HG03025 (cell line): ENCODE measurements at regions not wholly inside any gene's neighbourhood (a gene's known extent, or its start where the extent isn't known, plus 50 kb on each side); places are given as distances from the start of the nearest gene placed in this dataset.
"Not testable (repeated sequence)": the region's sequence is repeated elsewhere in the genome, so short reads cannot be mapped to it uniquely, and the experiment has no call there.

Source experiments
- ATAC-seq: cut with Tn5 transposase; IDR thresholded peaks from one replicate; pipeline ENCODE4 v1.9.1; 2021; ENCODE audit warnings: mild to moderate bottlenecking, moderate library complexity; ENCODE audit not compliant: unreplicated experiment, low FRiP score

GRCh38 chr11:71334191-71334590 lies 81.8 kb upstream of the SHANK2 start:
- no peak for ATAC-seq

- ATAC-seq, result no peak
These were observed 81.1 kb upstream of the SHANK2 start for GRCh38 chr11:71333473-71333872.

DNA sequence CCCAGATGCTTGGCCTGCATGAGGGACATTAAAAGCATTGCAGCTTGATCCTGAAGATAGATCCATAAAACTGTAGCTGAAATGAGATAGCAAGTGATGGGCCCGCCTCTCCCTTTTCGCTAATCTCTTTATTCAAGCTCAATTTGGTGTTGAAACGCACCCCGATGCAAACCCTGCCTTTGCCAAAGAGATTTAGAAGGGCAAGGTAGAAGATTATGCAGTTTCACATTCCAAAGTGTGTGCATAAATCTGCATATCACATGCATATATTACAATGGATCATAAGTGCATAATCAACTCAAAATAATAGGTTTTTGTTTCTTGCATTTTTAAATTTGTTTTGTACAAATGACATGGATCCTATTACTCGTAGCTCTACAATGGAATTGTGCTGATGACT lies 80.1 kb upstream of the SHANK2 start:
- ATAC-seq, result no peak

DNA sequence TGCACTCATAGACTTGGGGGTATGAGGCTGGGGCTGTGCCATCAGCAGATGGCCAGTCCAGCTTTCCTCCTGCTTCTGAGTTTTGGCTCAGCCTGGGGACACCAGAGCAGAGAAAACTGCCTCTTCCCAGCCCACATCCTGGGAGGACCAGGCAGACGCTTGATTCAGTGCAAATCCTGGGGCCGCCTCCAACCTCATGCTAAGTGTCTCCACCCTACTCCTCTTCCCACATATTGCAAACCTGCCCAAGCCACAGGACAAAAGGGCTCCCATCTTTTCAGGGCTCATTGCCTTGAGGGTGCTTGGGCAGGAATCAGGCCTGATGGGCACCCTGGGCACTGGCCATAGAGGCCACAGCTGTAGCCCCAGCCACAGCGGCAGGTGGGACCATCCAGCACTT lies 79.7 kb upstream of the SHANK2 start:
- ATAC-seq, result no peak

GRCh38 chr11:71331631-71332030 lies 79.3 kb upstream of the SHANK2 start:
- ATAC-seq, result no peak

GRCh38 chr11:71330996-71331395 lies 78.6 kb upstream of the SHANK2 start:
- ATAC-seq, result no peak

GRCh38 chr11:71330349-71330748 lies 78.0 kb upstream of the SHANK2 start:
- no peak for ATAC-seq

DNA sequence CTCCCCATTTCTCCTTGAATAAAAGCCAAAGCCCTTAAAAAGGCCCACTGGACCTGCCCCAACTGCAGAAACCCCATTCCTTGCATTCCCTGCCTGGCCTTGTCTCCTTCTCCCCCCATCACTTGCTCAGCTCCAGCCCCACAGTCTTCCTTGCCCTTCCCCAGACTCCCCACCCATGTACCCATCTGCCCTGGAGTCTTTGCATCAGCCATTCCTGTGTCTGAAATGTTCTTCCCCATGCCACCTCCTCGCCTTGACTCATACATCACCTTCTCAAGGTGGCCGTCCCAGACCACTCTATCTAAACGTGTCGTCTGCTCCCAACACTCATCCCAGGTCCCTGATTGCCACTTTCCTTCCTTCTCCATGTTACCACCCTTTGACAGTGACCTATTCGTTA lies 77.4 kb upstream of the SHANK2 start:
- no peak for ATAC-seq

DNA sequence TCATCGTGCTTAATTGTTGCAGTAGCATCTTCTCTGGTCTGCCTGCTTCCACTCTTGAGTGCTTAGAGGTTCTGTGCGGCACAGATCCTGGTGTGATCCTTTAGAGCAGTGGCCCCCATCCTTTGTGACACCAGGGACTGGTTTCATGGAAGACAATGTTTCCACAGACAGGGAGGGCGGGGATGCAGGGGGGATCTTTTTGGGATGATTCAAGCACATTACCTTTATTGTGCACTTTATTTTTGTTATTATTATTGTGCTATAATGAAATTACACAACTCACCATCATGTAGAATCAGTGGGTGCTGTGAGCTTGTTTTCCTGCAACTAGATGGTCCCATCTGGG lies 76.8 kb upstream of the SHANK2 start:
- ATAC-seq, result no peak

GRCh38 chr11:71327156-71328085 lies 75.0 kb upstream of the SHANK2 start:
- no peak for ATAC-seq

DNA sequence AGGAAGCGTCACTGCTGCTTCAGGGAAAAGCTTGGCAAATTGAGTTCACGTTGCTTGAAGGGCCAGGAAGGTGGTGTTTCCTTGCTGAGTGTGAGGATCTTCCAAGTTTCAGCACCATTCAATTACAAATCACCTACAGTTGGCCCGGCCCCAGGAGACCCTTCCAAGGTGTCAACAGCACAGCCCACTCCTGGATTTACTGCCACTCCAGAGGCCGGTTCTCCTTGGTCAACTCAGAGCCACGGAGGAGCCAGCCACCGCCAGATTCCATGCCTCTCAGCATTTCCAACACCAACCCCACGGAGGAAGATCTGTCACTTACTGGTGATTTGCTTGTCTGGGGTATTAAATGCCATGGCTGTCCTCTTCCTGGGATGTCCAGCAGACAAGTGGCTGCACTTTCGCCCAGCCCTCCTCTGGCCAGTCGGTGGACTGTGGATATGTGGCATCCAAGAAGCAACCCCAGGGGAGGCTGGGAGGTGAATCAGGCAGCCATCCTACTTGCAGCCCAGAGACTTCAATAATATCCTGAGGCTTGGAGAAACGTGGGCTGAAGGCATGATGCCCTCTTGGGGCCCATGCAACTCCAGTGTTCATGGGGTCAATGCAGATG lies 74.1 kb upstream of the SHANK2 start:
- no peak for ATAC-seq

DNA sequence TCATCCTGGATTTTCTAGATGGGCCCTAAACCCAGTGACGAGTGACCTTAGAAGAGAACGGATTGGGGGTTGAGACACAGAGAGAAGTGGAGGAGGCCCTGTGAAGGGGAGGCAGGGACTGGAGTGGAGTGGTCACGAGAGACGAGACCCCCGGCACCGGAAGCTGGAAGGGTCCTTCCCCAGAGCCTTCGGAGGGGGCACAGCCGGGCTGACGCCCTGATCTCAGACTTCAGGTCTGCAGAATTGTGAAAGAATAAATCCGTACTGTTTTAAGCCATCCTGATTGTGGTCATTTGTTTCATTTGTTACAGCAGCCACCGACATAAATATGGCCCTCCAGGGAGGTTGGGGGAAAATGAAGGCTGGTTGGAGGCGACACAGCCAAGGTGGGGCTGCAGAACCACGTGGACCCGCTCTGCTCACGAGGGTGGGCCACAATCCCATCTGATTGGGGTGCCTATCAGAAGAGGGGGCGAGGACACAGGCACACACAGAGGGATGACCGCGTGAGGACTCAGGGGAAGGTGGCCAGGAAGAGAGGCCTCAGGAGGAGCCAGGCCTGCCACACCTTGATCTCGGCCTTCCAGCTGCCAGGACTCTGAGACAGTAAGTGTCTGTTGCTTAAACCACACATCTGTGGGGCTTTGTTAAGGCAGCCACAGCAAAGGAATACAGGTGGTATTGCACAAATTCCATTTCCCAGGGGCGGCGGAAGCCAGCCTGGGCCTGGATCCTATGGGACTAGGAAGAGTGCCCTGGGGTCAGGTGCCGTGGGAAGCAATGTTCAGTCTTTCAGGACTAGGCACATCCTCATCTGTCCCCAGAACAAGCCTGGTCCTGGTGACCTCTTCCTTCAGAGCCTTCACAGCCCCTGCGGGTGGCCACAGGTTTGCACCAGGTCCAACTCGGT lies 73.3 kb upstream of the SHANK2 start:
- ATAC-seq, result no peak

GRCh38 chr11:71324788-71325417 lies 72.5 kb upstream of the SHANK2 start:
- no peak for ATAC-seq

DNA sequence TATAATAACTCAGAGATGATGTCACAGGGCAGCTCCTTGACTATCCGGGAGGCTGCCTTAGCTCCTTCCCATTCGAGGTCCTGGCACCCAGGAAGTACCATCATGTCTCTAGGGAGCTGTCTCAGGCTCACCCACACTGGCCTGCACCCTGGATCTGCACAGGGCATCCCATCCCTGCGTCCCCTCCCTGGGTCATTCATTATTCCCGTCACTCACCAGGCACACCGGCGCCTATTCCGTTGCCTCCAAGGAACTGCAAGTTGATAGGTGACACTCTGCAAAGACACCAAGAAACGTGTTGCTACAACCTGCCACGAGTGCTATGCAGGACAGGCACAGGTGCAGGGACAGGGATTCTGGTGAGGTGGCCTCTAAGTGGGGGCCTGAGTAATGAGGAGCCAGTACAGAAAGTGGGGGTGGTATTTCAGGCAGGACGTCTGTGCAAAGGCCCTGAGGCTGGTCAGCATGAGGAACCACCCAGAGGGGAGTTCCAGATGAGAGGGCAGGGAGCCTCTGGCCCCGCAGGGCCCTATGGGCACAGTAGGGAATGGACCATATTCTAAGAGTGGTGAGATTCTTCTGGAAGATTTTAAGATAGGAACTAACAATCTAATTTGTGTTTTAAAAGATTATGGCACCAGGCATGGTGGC lies 71.6 kb upstream of the SHANK2 start:
- ATAC-seq, result no peak

DNA sequence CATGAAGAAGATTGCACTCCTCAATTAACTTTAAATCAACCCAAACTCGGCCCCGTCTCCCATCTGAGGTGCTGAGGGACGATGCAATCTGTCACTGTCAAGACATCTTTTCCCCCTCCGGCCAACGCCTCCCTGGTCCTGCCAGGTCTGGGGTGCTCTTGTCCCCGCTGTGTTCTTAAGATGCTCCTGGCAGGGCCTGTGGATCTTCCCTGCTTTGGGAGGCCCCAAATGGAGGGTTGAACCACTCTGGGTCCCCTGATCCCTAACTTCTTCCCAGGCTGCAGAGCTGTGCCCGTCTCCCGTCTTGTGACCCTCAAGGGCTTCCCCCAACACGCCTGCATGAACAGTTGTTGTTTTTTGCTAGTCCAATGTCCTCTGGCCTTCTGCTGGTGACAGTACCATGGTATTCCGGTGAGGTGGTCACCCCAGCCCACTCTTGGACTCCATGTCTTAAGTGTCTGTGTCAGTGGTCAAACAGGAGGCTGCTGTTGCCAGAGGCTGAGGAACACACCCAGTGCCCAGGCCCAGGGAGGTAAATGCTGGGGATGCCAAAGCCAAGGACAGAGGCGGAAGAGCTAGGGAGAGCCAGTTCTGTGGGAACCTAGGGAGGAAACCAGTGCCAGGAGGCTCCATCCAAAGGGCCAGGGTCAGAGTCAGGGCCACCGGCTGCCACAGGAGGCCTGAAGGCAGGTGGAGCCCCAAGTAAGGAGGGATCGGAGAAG lies 70.6 kb upstream of the SHANK2 start:
- no peak for ATAC-seq

- ATAC-seq, result no peak
These were observed 69.9 kb upstream of the SHANK2 start for GRCh38 chr11:71322192-71322735.

DNA sequence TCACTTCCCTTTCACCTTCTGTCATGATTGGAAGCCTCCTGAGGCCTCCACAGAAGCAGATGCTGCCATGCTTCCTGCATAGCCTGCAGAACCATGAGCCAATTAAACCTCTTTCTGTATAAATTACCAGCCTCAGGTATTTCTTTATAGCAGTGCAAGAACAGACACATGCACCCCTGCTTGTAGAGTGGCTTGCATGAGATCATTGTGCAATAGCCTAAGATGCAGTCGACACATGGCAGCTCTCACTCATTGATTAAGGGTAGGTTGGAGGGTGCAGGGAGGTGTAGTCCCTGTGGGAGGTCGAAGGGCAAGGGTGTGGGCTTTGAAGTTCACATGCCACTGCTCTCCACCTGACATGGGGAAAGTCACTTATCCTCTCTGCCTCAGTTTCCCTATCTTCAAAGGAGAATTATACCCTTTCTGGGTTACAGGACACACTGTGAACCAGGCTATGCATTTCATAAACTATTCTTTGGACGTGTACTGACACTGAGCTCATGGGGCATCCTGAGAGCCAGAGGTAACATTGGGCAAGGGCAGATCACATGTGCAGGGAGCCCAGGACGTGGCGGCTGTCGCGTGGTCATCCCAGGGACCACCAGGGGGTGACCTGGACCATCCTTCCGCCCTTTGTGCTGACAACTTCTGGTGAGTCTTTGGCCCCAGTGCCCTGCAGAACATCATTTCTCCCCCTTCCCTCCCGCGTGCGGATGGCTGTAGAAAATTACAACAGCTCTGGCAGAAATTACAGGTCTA lies 69.2 kb upstream of the SHANK2 start:
- ATAC-seq, result no peak

DNA sequence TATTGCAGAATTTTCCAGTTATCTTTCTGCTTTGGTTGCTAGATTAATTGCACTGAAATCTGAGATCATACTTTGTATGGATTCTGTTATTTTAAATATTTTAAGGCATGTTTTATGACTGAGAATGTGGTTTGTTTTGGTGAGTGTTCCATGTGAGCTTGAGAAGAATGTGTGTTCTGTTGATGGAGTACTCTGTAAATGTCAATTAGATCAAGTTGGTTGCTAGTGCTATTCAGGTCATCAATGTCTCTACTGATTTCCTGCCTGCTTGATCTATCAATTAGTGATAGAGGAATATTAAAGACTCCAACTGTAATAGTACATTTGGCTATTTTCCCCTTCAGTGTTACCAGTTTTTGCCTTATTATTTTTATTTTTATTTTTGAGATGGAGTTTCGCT lies 64.3 kb upstream of the SHANK2 start:
- no peak for ATAC-seq

DNA sequence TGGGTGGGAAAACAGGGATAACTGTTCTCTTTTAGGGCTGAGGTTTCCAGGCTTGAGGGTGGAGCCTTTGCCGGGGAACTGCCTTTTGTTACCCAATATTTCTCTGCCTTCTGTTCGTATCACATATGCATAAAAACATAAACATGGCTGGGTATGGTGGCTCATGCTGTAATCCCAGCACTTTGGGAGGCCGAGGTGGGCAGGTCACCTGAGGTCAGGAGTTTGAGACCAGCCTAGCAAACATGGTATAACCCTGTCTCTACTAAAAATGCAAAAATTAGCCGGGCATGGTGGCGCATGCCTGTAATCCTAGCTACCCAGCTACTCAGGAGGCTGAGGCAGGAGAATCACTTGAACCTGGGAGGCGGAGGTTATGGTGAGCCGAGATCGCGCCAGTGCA lies 60.2 kb upstream of the SHANK2 start:
- ATAC-seq, result not testable (repeated sequence)
